ENCODE measurements at regions not wholly inside any gene's neighbourhood (a gene's known extent, or its start where the extent isn't known, plus 50 kb on each side); places are given as distances from the start of the nearest gene placed in this dataset.

GRCh38 chr4:32589853-32590252 lies 1869.7 kb downstream of the PCDH7 start:
- Histone ChIP-seq H3K27me3 (replicated peaks in 2 of 5; ENCODE audit: control insufficient read depth in 4 of 5, insufficient read depth in 5 of 5, low read length in 4 of 5) (no peaks in the 10 kb centered on the region), H3K36me3 (ENCODE audit: control insufficient read depth in 4 of 4, insufficient read depth in 4 of 4, low read length in 3 of 4) (no peaks in the 10 kb centered on the region), H3K9me3 (ENCODE audit: control extremely low read depth in 1 of 5, control insufficient read depth in 4 of 5, insufficient read depth in 2 of 5, low read depth in 1 of 5, low read length in 4 of 5) (no peaks in the 10 kb centered on the region), H3K4me1 (ENCODE audit: control extremely low read depth in 1 of 4, control insufficient read depth in 4 of 4, insufficient read depth in 4 of 4, low read length in 3 of 4) (no peaks in the 10 kb centered on the region), H3K4me3 (ENCODE audit: control insufficient read depth in 1 of 7, extremely low read depth in 1 of 7, insufficient read depth in 4 of 7, low read depth in 2 of 7, low read length in 6 of 7) (no peak overlapping the region), H3K27ac (ENCODE audit: insufficient read depth in 1 of 2, low read depth in 1 of 2, low read length in 2 of 2, poor library complexity in 1 of 2, severe bottlenecking in 2 of 2) (no peak overlapping the region)
- POLR2A ChIA-PET, result no interaction called here
- CTCF ChIA-PET, result no interaction called here
- DNase-seq, result peak in 1 of 3 donors; percentile 29
- WGBS (ENCODE audit: insufficient coverage), result no CpG with 5 or more reads among the region's 2 CpGs

GRCh38 chr4:32597354-32597753 lies 1877.2 kb downstream of the PCDH7 start:
- no peak overlapping the region for H3K4me3 ChIP-seq (ENCODE audit: control insufficient read depth in 1 of 7, extremely low read depth in 1 of 7, insufficient read depth in 4 of 7, low read depth in 2 of 7, low read length in 6 of 7)
- H3K27ac ChIP-seq (ENCODE audit: insufficient read depth in 1 of 2, low read depth in 1 of 2, low read length in 2 of 2, poor library complexity in 1 of 2, severe bottlenecking in 2 of 2), result no peak overlapping the region
- H3K4me1 ChIP-seq (ENCODE audit: control extremely low read depth in 1 of 4, control insufficient read depth in 4 of 4, insufficient read depth in 4 of 4, low read length in 3 of 4), result no peaks in the 10 kb centered on the region
- peaks cover 0 to 1% (median 0%) of the 10 kb centered on the region in 5 experiments for H3K9me3 ChIP-seq (ENCODE audit: control extremely low read depth in 1 of 5, control insufficient read depth in 4 of 5, insufficient read depth in 2 of 5, low read depth in 1 of 5, low read length in 4 of 5)
- H3K36me3 ChIP-seq (ENCODE audit: control insufficient read depth in 4 of 4, insufficient read depth in 4 of 4, low read length in 3 of 4), result no peaks in the 10 kb centered on the region
- no peak for DNase-seq
- WGBS (ENCODE audit: insufficient coverage), result 100% methylated on average over 1 of the region's 1 CpG
- no peaks in the 10 kb centered on the region for H3K27me3 ChIP-seq (replicated peaks in 2 of 5; ENCODE audit: control insufficient read depth in 4 of 5, insufficient read depth in 5 of 5, low read length in 4 of 5)
- CTCF ChIA-PET, result no interaction called here
- POLR2A ChIA-PET, result no interaction called here

DNA sequence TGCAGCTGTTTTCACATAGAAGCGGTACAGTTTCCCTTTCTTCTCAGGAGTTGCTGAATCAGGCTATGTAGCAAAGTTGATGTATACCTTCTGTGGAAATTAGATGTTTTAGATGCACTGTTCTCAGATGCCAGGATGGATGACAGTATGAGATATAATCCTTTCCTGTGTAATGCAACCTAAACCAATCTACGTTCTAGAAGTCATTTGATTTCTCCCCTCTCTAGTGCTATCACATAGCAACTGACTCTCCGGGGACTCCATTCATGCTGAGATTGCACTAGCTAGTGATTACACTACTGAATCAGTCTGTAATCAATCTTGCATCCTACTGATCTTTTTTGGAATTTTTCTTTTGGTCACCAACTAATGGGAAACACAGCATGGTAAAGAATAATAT lies 1881.7 kb downstream of the PCDH7 start:
- no peaks in the 10 kb centered on the region for H3K4me1 ChIP-seq (ENCODE audit: control extremely low read depth in 1 of 4, control insufficient read depth in 4 of 4, insufficient read depth in 4 of 4, low read length in 3 of 4)
- POLR2A ChIA-PET, result no interaction called here
- CTCF ChIA-PET, result interaction anchor here (1.4 kb wide), 1 partner anchor 15 kb away, joined by 3 read pairs; no protein-coding TSS in a partner anchor
- DNase-seq, result no peak
- 100% methylated on average over 3 of the region's 3 CpGs for WGBS (ENCODE audit: insufficient coverage)
- H3K27me3 ChIP-seq (replicated peaks in 2 of 5; ENCODE audit: control insufficient read depth in 4 of 5, insufficient read depth in 5 of 5, low read length in 4 of 5), result no peaks in the 10 kb centered on the region
- no peak overlapping the region for H3K27ac ChIP-seq (ENCODE audit: insufficient read depth in 1 of 2, low read depth in 1 of 2, low read length in 2 of 2, poor library complexity in 1 of 2, severe bottlenecking in 2 of 2)
- peaks cover 0 to 1% (median 0%) of the 10 kb centered on the region in 5 experiments for H3K9me3 ChIP-seq (ENCODE audit: control extremely low read depth in 1 of 5, control insufficient read depth in 4 of 5, insufficient read depth in 2 of 5, low read depth in 1 of 5, low read length in 4 of 5)
- no peak overlapping the region for H3K4me3 ChIP-seq (ENCODE audit: control insufficient read depth in 1 of 7, extremely low read depth in 1 of 7, insufficient read depth in 4 of 7, low read depth in 2 of 7, low read length in 6 of 7)
- H3K36me3 ChIP-seq (ENCODE audit: control insufficient read depth in 4 of 4, insufficient read depth in 4 of 4, low read length in 3 of 4), result no peaks in the 10 kb centered on the region

DNA sequence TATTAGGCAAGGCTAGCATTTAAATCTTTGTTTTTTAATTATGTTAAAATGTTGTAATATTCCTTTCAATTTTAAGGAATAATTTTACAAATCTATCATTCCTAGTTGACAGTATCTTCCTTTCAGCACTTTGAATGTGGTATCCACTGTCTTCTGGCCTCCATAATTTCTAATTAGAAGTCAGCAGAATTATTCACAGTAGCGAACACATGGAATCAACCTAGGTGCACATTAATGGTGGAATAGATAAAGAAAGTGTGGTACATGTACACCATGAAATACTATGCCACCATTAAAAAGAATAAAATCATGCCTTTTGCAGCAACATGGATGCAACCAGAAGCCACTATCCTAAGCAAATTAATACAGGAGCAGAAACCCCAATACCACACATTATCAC lies 1887.8 kb downstream of the PCDH7 start:
- H3K27ac ChIP-seq (ENCODE audit: insufficient read depth in 1 of 2, low read depth in 1 of 2, low read length in 2 of 2, poor library complexity in 1 of 2, severe bottlenecking in 2 of 2), result no peak overlapping the region
- H3K36me3 ChIP-seq (ENCODE audit: control insufficient read depth in 4 of 4, insufficient read depth in 4 of 4, low read length in 3 of 4), result no peaks in the 10 kb centered on the region
- H3K27me3 ChIP-seq (replicated peaks in 2 of 5; ENCODE audit: control insufficient read depth in 4 of 5, insufficient read depth in 5 of 5, low read length in 4 of 5), result no peaks in the 10 kb centered on the region
- POLR2A ChIA-PET, result no interaction called here
- DNase-seq, result no peak
- H3K4me1 ChIP-seq (ENCODE audit: control extremely low read depth in 1 of 4, control insufficient read depth in 4 of 4, insufficient read depth in 4 of 4, low read length in 3 of 4), result no peaks in the 10 kb centered on the region
- H3K9me3 ChIP-seq (ENCODE audit: control extremely low read depth in 1 of 5, control insufficient read depth in 4 of 5, insufficient read depth in 2 of 5, low read depth in 1 of 5, low read length in 4 of 5), result peaks cover 0 to 1% (median 0%) of the 10 kb centered on the region in 5 experiments
- no peak overlapping the region for H3K4me3 ChIP-seq (ENCODE audit: control insufficient read depth in 1 of 7, extremely low read depth in 1 of 7, insufficient read depth in 4 of 7, low read depth in 2 of 7, low read length in 6 of 7)
- CTCF ChIA-PET, result no interaction called here
- no CpG with 5 or more reads among the region's 1 CpG for WGBS (ENCODE audit: insufficient coverage)

- no peaks in the 10 kb centered on the region for H3K27me3 ChIP-seq (replicated peaks in 2 of 5; ENCODE audit: control insufficient read depth in 4 of 5, insufficient read depth in 5 of 5, low read length in 4 of 5)
- H3K27ac ChIP-seq (ENCODE audit: insufficient read depth in 1 of 2, low read depth in 1 of 2, low read length in 2 of 2, poor library complexity in 1 of 2, severe bottlenecking in 2 of 2), result no peak overlapping the region
- peaks cover 0 to 2% (median 0%) of the 10 kb centered on the region in 5 experiments for H3K9me3 ChIP-seq (ENCODE audit: control extremely low read depth in 1 of 5, control insufficient read depth in 4 of 5, insufficient read depth in 2 of 5, low read depth in 1 of 5, low read length in 4 of 5)
- ChIA-PET POLR2A (no interaction called here), CTCF (interaction anchor here (1.5 kb wide), 1 partner anchor 15 kb away, joined by 3 read pairs; no protein-coding TSS in a partner anchor)
- H3K4me3 ChIP-seq (ENCODE audit: control insufficient read depth in 1 of 7, extremely low read depth in 1 of 7, insufficient read depth in 4 of 7, low read depth in 2 of 7, low read length in 6 of 7), result no peak overlapping the region
- H3K4me1 ChIP-seq (ENCODE audit: control extremely low read depth in 1 of 4, control insufficient read depth in 4 of 4, insufficient read depth in 4 of 4, low read length in 3 of 4), result no peaks in the 10 kb centered on the region
- no peak for DNase-seq
- 100% methylated on average over 2 of the region's 7 CpGs for WGBS (ENCODE audit: insufficient coverage)
- H3K36me3 ChIP-seq (ENCODE audit: control insufficient read depth in 4 of 4, insufficient read depth in 4 of 4, low read length in 3 of 4), result no peaks in the 10 kb centered on the region
Measured at GRCh38 chr4:32624943-32625603, 1904.9 kb downstream of the PCDH7 start.

DNA sequence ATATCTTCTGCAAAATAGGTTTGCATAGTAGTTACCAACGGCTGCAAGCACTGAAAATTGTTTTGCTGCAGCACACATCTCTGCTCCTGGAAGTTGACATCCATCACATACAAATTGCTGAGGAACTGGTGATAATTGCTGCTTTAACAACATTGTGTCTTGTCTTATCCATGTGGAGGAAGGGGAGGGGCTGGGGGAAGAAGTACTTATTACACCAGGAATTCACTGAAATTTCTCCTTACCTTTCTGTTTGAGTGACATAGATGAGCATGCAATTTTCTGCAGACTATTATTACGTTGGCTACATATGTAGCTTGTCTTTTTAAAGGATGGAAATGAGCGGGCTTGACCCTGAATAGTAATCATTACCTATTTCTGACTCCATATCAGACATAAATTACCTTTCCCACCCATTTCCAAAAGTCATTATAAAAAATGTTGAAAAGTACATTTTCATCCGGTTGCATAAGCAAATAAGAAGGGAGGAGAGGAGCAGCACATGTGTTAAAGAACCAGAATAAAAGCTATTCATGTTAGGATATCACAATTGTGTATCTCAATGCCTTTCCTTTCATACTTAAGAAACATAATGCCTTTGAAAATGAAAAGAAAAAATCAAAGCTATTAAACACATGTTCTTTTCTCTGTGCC lies 1905.6 kb downstream of the PCDH7 start:
- H3K4me1 ChIP-seq (ENCODE audit: control extremely low read depth in 1 of 4, control insufficient read depth in 4 of 4, insufficient read depth in 4 of 4, low read length in 3 of 4), result no peaks in the 10 kb centered on the region
- POLR2A ChIA-PET, result no interaction called here
- H3K27ac ChIP-seq (ENCODE audit: insufficient read depth in 1 of 2, low read depth in 1 of 2, low read length in 2 of 2, poor library complexity in 1 of 2, severe bottlenecking in 2 of 2), result no peak overlapping the region
- peaks cover 0 to 2% (median 0%) of the 10 kb centered on the region in 5 experiments for H3K9me3 ChIP-seq (ENCODE audit: control extremely low read depth in 1 of 5, control insufficient read depth in 4 of 5, insufficient read depth in 2 of 5, low read depth in 1 of 5, low read length in 4 of 5)
- WGBS (ENCODE audit: insufficient coverage), result 100% methylated on average over 1 of the region's 4 CpGs
- no peaks in the 10 kb centered on the region for H3K27me3 ChIP-seq (replicated peaks in 2 of 5; ENCODE audit: control insufficient read depth in 4 of 5, insufficient read depth in 5 of 5, low read length in 4 of 5)
- DNase-seq, result no peak
- H3K4me3 ChIP-seq (ENCODE audit: control insufficient read depth in 1 of 7, extremely low read depth in 1 of 7, insufficient read depth in 4 of 7, low read depth in 2 of 7, low read length in 6 of 7), result no peak overlapping the region
- no peaks in the 10 kb centered on the region for H3K36me3 ChIP-seq (ENCODE audit: control insufficient read depth in 4 of 4, insufficient read depth in 4 of 4, low read length in 3 of 4)
- CTCF ChIA-PET, result interaction anchor here (1.5 kb wide), 1 partner anchor 15 kb away, joined by 3 read pairs; no protein-coding TSS in a partner anchor

- POLR2A ChIA-PET, result no interaction called here
- Histone ChIP-seq H3K9me3 (ENCODE audit: control extremely low read depth in 1 of 5, control insufficient read depth in 4 of 5, insufficient read depth in 2 of 5, low read depth in 1 of 5, low read length in 4 of 5) (peaks cover 0 to 2% (median 0%) of the 10 kb centered on the region in 5 experiments), H3K36me3 (ENCODE audit: control insufficient read depth in 4 of 4, insufficient read depth in 4 of 4, low read length in 3 of 4) (no peaks in the 10 kb centered on the region), H3K27me3 (replicated peaks in 2 of 5; ENCODE audit: control insufficient read depth in 4 of 5, insufficient read depth in 5 of 5, low read length in 4 of 5) (no peaks in the 10 kb centered on the region), H3K4me1 (ENCODE audit: control extremely low read depth in 1 of 4, control insufficient read depth in 4 of 4, insufficient read depth in 4 of 4, low read length in 3 of 4) (no peaks in the 10 kb centered on the region), H3K27ac (ENCODE audit: insufficient read depth in 1 of 2, low read depth in 1 of 2, low read length in 2 of 2, poor library complexity in 1 of 2, severe bottlenecking in 2 of 2) (no peak overlapping the region), H3K4me3 (ENCODE audit: control insufficient read depth in 1 of 7, extremely low read depth in 1 of 7, insufficient read depth in 4 of 7, low read depth in 2 of 7, low read length in 6 of 7) (no peak overlapping the region)
- DNase-seq, result no peak
- CTCF ChIA-PET, result no interaction called here
- WGBS (ENCODE audit: insufficient coverage), result 100% methylated on average over 2 of the region's 3 CpGs
Measured at GRCh38 chr4:32631831-32632230, 1911.7 kb downstream of the PCDH7 start.

Data from common myeloid progenitor, CD34-positive (primary cell).